Neural cell (in vitro differentiated cells): ENCODE measurements at regions not wholly inside any gene's neighbourhood (a gene's known extent, or its start where the extent isn't known, plus 50 kb on each side); places are given as distances from the start of the nearest gene placed in this dataset.

Source experiments
- CTCF ChIP-seq: fragments of 450-650 bp; IDR thresholded peaks from 2 replicates; pipeline ENCODE4 v1.5.1; 2014; ENCODE audit warnings: antibody characterized with exemption, mild to moderate bottlenecking, moderate library complexity; ENCODE audit not compliant: poor library complexity, severe bottlenecking
- RAD21 ChIP-seq: fragments of 450-650 bp; conservative IDR thresholded peaks from 2 replicates; pipeline ENCODE4 v1.6.1; 2014; ENCODE audit warnings: antibody characterized with exemption, mild to moderate bottlenecking, moderate library complexity
- REST ChIP-seq: IDR thresholded peaks from 2 replicates; pipeline ENCODE4 v1.6.1; 2012; ENCODE audit warnings: borderline replicate concordance

GRCh38 chr10:62926407-62926806, 110.2 kb upstream of the EGR2 start:
- TF ChIP-seq CTCF: no peak
- TF ChIP-seq RAD21: no peak
- no peak for TF ChIP-seq REST
